GM19463 (cell line): ENCODE measurements at regions not wholly inside any gene's neighbourhood (a gene's known extent, or its start where the extent isn't known, plus 50 kb on each side); places are given as distances from the start of the nearest gene placed in this dataset.

Experiments
- ATAC-seq: cut with Tn5 transposase; IDR thresholded peaks from one replicate; pipeline ENCODE4 v1.9.1; 2021; ENCODE audit warnings: mild to moderate bottlenecking, moderate library complexity; ENCODE audit not compliant: unreplicated experiment

DNA sequence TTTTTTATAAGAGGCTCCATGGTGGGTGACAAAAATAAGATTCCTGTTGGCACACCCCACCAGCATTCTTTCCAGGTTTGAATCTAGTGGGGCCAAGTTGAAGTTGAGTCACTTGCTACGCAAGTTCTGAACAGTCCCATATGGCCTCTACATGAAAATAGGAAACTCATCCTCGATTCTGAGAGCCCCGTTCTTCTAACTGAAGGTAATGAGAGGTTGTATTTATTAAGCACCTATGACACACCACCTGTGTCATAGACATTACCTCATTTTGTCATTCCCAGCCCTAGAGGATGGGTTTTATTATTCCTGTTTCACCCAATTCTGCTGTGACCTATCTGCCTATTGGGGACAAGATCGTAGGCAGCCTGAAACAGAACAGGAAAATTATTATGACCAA is 131.7 kb downstream of the ACTL7B start:
- no peak for ATAC-seq

DNA sequence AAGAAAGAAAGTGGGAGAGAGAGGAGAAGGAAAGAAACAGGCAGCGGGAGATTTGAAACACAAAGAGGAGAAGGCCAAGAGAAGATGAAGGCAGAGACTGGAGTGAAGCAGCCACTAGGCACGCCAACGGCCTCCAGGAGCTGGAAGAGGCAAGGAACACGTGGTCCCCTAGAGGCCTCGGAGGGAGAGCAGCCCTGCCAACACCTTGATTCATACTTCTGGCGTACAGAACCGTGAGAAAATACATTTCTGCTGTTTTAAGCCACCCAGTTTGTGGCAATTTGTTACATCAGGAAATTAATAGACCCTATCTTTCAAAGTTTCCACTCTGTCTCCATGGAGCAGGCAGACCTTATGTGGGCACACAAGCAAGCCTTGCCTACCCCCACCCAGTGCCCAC is 133.4 kb downstream of the ACTL7B start:
- no peak for ATAC-seq

DNA sequence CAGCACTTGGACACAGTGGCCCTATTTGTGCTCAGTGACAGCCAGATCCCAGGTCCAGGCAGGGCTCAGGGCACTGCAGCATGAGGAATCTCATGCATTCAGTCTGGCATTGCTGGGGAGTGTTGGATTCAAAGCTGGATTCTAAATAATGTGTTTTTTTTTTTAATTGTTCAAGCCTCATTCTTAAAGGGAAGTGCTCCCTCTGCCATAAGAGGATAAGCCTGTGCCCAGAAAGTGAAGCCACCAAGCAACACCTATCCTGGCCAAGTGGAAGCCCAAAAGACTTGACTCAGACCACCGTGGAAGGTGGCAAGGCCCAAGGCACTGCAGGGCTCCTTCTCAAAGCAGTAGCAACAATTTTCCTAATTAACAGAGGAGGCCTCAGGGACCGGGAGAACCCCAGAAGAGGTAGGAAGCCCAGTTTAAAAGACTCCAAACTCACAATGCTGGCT is 135.6 kb downstream of the ACTL7B start:
- no peak for ATAC-seq

DNA sequence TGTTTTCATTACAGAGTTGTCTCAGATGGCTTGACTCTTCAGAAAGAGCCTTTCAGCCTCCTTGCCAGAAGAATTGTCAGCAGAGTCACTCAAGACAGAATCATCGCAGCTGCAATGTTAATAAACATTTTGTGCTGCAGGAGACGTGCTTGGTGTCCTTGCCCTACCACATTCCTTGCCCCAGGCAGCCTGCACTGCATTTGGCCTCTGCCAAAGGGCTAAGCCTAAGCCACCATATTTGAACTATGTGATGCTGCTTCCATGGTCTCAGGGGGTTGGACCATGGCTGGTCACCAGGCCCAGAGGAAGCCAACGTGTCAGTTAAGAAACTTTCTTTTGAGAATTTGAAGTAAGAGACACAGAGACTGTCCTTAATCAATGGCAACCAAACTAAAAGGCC is 145.4 kb downstream of the ACTL7B start:
- ATAC-seq: no peak

DNA sequence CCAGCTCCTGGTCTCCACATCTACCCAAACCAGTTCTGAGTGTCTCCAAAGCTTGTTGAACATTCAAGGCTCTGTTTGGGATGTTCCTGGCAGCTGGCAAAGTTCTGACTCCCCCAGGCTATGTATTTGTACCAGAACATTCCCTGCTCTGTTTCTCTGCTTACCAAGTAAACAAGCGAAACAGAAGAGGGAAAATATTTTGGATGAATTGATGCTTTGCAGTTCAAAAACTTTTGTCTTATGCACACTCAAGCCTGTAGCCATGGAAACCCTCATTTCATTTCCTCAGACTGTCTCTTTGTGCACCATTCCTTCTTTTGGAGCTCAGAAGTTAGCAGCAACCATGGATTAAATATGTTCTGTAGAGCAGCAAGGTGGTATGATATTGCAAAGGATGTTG is 145.8 kb downstream of the ACTL7B start:
- ATAC-seq: no peak

DNA sequence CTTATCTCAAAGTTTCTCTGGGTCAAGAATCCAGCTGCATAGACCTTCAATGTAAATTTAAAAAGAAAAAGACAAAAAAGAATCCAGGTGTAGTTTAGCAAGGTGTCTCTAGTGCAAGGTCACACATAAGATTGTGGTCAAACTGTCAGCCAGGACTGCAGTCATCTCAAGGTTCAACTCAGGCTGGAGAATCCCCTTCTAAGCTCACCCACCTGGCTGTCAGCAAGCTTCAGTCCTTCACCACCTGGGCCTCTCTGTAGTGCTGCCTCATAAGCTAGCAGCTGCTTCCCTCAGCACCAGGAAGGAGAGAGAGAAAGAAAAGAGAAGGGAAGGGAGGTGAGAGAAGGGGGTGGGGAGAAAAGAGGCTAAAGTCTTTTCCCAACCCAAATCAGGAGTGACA is 146.7 kb downstream of the ACTL7B start:
- ATAC-seq: no peak

DNA sequence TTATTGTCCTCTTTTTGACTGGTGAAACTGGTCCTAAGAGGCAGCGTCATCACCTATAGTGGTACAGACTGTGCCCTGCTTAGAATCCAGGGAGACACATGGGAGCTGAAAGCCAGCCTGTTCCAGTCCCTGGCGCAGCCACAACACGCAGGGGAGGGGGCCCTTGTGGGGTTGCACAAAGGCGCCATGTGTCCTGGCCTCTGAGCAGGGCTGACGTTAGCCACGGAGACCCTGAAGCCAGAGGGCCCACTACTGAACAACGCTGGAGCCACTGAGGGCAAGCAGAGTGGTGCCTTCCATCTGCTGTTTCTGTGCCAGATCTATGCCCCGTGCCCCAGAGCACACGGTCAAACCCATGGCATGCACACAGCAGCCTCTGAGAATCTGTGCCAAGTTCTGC is 147.3 kb downstream of the ACTL7B start:
- no peak for ATAC-seq

DNA sequence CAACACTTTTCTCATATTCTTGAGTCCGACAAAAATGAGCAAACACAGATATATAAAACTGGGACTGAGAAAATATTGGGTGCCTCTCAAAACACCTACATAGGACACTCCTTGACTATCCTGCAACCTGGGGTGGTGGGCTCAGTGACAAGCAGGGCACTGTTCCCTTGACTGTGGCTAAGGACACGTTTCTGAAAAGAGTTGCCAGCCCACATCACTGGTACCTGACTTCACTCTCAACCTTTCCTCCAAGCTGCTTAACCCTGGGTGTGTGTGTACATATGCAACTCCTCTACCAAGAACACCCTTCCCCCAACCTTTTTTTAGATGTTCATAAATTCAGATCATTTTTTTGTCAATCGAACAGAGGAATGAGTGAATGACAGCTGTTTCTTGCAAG is 148.7 kb downstream of the ACTL7B start:
- no peak for ATAC-seq

DNA sequence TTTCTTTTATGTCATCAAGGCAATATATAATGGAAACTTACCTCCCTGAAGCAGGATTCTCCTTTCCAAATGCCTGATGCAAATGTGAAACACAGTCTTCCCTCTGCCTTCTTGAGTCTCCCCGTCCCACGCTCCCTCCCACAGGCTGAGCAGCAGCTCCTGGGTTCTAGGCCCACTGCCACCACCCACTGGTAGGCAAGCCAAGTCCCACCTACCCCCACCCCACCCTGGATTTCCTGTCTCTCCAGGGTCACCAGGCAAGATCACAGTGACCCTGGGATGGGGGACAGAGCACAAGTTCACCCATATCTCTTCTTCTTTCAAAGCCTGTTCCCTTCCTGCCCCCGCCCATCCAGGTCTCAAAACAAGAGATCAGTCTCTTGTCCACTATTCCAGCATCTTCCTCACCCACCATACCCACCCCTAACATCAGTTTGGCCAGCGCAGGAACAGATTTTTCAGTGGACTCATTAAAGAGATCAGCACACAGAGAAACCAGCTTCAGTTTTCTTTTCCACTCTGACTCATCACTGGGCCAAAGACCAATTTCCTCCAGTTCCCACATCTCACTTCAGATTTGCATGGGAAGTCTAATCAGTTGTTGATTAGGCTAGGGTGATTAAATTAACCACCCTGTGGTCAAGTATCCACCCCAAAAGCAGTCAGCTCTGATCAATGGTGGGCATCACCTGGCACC is 151.5 kb downstream of the ACTL7B start:
- no peak for ATAC-seq

DNA sequence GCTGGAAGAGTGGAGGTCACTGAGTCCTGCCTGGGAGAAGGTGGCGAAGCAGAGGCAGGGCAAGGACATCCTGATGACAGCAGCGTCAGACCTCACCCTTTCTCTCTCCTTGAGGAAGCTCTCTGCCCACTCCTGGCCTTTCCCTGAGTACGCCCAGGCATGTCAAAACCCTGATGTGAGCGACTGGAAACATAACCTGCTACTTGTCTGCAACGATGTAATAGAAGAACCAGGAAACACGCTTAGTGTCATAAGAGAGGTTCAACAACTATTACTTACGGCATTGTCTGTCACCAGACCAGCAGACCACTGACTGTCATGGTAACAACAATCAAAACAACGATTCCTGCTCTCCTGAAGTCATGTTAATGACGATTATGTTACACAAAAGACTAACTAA is 152.4 kb downstream of the ACTL7B start:
- ATAC-seq: no peak

DNA sequence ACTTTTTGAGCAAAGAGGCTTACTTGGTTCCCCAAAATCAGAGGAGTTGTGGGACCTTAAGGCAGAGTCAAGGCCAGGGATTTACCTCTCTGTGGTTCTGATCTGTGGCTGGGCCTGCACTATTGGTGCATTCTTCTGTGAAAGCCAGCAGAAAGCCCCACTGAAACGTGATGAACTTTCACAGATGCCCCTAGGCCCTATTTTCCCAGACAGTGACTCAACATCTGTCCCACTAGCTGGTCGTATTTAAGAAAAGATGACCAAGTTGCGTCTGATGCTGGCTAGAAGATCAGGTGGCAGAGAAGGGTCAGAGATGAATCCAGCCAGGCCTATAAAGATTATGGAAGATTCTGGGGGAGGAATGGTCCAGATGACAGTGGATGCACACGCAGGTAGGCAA is 153.1 kb downstream of the ACTL7B start:
- no peak for ATAC-seq

DNA sequence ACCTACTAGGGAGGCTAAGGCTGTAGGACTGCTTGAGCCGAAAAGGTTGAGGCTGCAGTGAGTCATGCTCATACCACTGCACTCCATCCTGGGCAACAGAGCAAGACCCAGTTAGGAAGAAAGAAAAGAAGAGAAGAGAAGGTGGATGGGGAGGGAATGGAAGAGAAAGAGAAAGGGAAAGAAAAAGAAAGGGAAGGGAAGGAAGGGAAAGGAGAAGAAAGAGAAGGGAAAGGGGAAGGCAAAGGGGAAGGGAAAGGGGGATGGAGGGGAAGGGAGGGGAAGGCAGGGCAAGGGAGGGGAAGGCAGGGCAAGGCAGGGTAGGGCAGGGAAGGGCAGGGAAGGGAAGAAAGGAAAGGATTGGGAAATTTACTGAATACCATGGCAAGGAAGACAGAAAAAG is 157.0 kb downstream of the ACTL7B start:
- no peak for ATAC-seq

DNA sequence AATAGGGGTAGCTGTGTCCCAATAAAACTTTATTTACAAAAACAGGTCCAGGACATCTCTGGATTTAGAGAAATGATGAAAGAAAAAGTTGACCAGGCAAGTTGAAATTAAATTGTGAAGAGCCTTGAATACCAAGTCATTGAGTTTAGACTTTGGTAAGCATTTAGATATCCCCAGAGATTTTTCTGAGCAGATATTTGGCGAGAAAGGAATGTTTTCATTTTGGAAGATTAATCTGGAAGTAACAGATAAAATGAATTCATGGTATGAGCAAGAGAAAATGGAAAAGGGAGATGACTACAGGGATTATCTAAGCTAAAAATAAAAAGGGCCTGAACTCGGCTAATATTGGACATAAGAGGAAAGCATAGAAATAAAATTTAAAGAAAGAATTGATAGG is 157.6 kb downstream of the ACTL7B start:
- ATAC-seq: no peak

DNA sequence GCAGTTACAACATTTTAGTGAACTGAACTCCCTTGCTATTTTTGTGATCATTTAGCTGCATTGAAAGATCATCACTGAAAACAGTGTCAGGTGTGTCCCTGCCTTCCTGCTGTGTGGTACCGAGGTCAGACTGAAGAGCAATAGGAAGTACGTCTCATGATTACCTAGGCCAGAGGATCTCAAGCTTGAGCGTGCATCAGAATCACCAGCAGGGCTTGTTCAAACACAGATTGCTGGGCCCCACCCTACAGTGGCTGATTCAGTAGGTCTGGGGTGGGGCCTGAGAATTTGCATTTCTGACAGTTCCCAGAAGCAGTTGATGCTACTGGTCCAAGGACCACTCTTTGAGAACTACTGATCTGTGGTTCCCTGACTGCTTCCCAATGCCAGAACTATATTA is 159.6 kb downstream of the ACTL7B start:
- ATAC-seq: no peak

DNA sequence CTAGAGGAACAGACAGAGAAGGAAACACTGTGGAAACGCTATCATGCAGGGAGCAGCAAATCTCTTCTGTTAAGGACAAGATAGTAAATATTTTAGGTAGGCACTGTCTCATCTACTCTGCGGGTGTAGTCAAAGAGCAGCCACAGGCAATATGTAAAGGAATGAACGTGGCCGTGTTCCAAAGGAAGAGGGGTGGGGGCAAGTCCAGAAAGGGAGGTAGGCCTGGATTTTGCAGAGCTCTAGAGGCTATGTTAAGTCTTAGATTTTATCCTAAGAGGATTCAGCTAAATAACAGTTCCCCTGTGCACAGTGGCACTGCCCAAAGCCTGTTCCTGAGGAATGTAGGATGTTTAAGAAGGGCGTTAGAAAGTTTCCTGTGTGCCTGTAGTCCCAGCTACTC is 161.6 kb downstream of the ACTL7B start:
- ATAC-seq: no peak

DNA sequence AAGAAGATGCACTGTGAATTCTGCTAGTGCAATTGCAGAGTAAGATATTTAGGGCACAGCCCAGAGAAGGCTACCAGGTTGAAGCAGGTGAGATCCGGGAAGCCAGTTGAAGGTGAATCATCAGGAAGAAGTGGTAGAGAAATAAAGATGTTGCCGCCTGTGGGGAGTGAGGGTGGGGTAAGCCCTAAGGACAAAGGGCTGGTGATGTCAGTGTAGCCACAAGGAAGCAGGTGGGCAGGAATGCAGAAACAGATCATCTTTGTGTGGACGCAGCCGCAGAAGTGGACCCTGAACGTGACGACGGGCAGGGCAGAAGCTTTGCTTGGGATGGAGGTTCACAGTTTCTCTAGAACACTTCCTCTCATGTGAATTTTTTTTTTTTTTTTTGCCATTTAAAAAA is 164.2 kb downstream of the ACTL7B start:
- ATAC-seq: no peak

DNA sequence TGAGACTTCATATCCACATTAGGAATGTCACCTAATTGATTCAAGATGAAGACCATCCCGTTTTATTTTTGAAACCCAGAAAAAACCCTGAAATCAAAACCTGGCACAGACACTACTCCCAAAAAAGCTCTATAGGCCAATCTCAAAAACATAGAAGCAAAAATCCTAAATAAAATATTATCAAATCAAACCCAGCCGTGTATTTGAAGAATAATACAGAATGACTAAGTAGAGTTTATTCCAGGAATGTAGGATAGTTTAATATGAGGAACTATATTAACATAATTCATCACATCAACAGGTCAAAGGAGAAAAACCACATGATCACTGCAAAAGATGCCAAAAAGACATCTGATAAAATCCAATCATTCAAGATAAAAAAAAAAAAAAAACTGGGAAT is 167.1 kb downstream of the ACTL7B start:
- ATAC-seq: no peak

DNA sequence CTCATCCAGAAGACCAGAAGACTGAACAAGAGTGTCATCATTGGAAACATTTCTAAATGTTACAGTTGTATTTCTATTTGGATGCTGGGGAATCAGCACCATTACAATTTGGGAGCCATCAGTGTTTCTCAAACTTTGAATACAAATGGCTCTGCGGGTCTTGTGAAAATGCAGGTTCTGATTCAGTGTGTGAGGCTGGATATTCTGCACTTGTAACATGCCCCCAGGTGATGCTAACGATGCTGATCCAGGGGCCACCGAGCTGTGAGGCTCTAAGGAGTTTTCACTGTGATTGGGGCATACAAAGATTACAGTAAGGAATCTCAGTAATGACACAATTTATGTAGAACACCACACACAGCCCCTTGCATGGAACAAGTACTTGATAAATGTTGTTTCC is 167.7 kb downstream of the ACTL7B start:
- no peak for ATAC-seq

DNA sequence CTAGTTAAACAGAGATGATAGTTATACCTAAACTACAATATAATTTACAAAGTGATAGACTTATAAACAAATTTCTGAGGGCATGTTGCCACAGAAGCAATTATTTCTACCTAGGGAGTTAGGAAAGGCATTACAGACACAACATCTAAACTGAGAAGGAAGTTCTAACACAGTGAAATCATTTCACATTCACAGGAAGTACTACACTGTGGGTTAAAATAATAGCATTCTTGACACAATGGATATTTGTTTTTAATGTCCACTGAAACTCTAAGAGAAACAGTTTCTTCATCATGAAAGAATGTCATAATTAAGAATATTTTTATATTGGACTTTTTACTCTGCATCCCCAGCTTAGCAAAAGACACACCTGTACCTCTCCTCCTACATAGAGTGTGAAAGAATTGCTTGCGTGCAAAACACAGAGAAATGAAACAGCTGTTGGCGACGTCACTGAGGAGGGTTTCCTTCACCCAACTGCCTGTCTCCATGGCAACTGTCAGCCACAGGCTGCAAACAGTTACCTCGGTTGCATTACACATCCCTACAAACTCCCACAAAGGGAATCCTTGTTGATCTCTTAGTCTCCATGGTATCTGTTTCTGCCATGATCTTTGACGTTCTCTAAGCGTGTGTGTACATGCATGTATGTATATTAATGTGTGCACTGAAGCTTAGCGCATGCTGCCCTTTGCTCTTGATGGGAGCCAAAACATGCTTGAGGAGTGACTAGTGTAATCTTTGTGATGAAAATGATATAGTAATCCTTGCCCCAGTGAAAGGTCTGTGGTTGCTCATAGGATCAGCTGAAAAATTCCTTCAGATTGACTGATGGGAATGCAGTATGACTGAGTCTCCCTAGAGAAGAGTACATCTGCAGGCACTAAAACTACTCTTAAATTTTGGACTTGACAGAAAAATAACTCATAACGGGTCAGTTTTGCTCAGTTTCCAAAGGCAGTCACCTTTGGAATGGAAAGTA is 168.5 kb downstream of the ACTL7B start:
- no peak for ATAC-seq

DNA sequence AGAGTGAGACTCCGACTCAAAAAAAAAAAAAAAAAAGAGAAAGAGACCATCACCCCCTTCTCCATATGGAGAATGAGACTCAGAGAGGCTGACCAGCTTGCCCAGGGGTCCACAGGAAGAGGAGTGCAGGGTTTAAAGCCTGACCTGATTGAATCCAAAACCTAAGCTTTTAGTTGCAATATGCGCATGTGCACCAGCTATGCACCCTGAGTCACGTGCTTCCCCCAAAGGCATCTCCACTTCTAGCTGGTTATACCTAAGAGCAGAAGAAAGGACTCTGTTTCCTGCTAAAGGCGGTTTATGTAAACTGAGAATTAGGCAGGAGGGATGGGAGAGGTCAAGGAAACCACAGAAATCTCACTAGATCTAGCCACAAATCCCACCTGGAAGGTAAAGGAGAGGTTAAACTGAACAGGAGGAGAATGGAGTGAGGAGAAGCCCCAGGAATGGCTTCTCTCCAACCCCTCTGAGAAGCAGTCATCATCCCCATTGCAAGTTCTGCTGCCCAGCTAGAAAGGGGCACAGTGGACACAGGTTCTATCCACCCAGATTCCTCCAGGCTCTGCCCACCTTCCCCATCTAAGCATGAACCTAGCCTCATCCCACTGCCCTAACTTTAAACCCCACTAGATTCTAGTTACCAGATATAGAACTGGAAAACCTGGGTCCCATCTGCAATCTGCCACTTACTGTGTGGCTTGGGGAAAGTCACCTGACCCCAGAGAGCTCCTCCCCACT is 171.3 kb downstream of the ACTL7B start:
- ATAC-seq: no peak

DNA sequence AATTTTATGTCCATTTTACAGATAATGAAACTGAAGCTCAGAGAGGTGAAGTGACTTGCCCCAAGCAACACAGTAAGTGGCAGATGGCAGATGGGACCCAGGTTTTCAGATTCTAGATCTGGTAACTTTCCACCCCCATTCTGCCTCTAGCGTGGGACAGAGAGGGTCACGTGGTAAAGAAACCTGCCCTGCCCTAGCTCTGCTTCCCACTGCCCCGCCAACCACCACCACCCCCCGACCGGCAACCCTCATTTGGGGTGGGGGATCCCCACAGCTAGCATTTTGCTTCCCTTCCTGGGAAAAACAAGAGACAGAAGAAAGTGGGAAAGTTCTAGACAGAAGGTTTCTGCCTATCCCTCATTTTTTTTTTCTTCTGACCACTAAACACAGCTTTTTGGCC is 172.5 kb downstream of the ACTL7B start:
- ATAC-seq: no peak
